GM23338 (cell line): ENCODE measurements at regions not wholly inside any gene's neighbourhood (a gene's known extent, or its start where the extent isn't known, plus 50 kb on each side); places are given as distances from the start of the nearest gene placed in this dataset.

Experiments used
- ATAC-seq: fragments of 200-7000 bp; cut with Tn5 transposase; 3 replicates; pipeline ENCODE4 v1.9.1; 2020
- DNase-seq: peaks from one replicate; pipeline ENCODE4 v3.0.0-alpha.2; 2015; ENCODE audit warnings: low spot score
- H2AFZ ChIP-seq: fragments of 200-600 bp; sonication (generic); 2 replicates; pipeline ENCODE4 v1.8.0; 2016; ENCODE audit warnings: antibody characterized with exemption, mild to moderate bottlenecking, moderate library complexity
- H3F3A ChIP-seq: fragments of 200-600 bp; sonication (generic); replicated peaks from 2 replicates; pipeline ENCODE4 v1.8.0; 2017; ENCODE audit warnings: antibody characterized with exemption, mixed run types, low read depth
- H3K27ac ChIP-seq: fragments of 200-600 bp; sonication (generic); 2 replicates; pipeline ENCODE4 v1.6.1; 2016; ENCODE audit warnings: low read depth
- H3K27me3 ChIP-seq: fragments of 200-600 bp; sonication (generic); 2 replicates; pipeline ENCODE4 v1.8.0; 2016; ENCODE audit warnings: mild to moderate bottlenecking, mixed run types, moderate library complexity; ENCODE audit not compliant: insufficient read depth
- H3K36me3 ChIP-seq: fragments of 200-600 bp; sonication (generic); 2 replicates; pipeline ENCODE4 v1.8.0; 2016; ENCODE audit warnings: mild to moderate bottlenecking; ENCODE audit not compliant: insufficient read depth
- H3K4me1 ChIP-seq: fragments of 200-600 bp; sonication (generic); 2 replicates; pipeline ENCODE4 v1.8.0; 2016; ENCODE audit warnings: mild to moderate bottlenecking, moderate library complexity; ENCODE audit not compliant: insufficient read depth
- H3K4me2 ChIP-seq: fragments of 200-600 bp; sonication (generic); 2 replicates; pipeline ENCODE4 v1.7.1; 2017; ENCODE audit warnings: mixed run types
- H3K4me3 ChIP-seq: fragments of 200-600 bp; sonication (generic); 2 replicates; pipeline ENCODE4 v1.6.1; 2016; ENCODE audit warnings: mixed run types
- H3K79me2 ChIP-seq: fragments of 200-600 bp; sonication (generic); replicated peaks from 2 replicates; pipeline ENCODE4 v1.8.0; 2017; ENCODE audit warnings: mild to moderate bottlenecking; ENCODE audit not compliant: insufficient read depth
- H3K9me2 ChIP-seq: fragments of 200-600 bp; sonication (generic); 2 replicates; pipeline ENCODE4 v1.8.0; 2017; ENCODE audit not compliant: insufficient read depth
- H4K20me1 ChIP-seq: fragments of 200-600 bp; sonication (generic); replicated peaks from 2 replicates; pipeline ENCODE4 v1.8.0; 2017; ENCODE audit warnings: mild to moderate bottlenecking; ENCODE audit not compliant: insufficient read depth
- H3K27ac Mint-ChIP-seq: 2 replicates; pipeline ENCODE4 v1.8.0; 2020; ENCODE audit warnings: inconsistent platforms, mild to moderate bottlenecking, moderate library complexity, mixed read lengths
- H3K27me3 Mint-ChIP-seq: 3 replicates; pipeline ENCODE4 v1.8.0; 2022; ENCODE audit warnings: low read depth, mild to moderate bottlenecking, moderate library complexity, mixed read lengths, inconsistent platforms; ENCODE audit not compliant: insufficient read depth, poor library complexity
- H3K36me3 Mint-ChIP-seq: 3 replicates; pipeline ENCODE4 v1.8.0; 2021; ENCODE audit warnings: low read depth, mild to moderate bottlenecking, inconsistent platforms, moderate library complexity, mixed read lengths
- H3K4me1 Mint-ChIP-seq: 3 replicates; pipeline ENCODE4 v1.8.0; 2020; ENCODE audit warnings: mild to moderate bottlenecking, inconsistent platforms, mixed read lengths
- H3K4me3 Mint-ChIP-seq: 3 replicates; pipeline ENCODE4 v1.8.0; 2021; ENCODE audit warnings: moderate library complexity, mild to moderate bottlenecking, inconsistent platforms, mixed read lengths
- H3K9me3 Mint-ChIP-seq: 3 replicates; pipeline ENCODE4 v1.8.0; 2020; ENCODE audit warnings: moderate library complexity, mild to moderate bottlenecking, inconsistent platforms, mixed read lengths
- CREB1 ChIP-seq: fragments of 250-450 bp; sonication (Bioruptor Pico); IDR thresholded peaks from 2 replicates; pipeline ENCODE4 v1.5.0; 2020; ENCODE audit warnings: low read depth, mild to moderate bottlenecking, moderate library complexity
- EZH2phosphoT487 ChIP-seq: fragments of 200-600 bp; sonication (generic); IDR thresholded peaks from one replicate; pipeline ENCODE4 v1.8.1; 2018; ENCODE audit warnings: antibody characterized with exemption; ENCODE audit not compliant: unreplicated experiment
- POLR2AphosphoS5 ChIP-seq: IDR thresholded peaks from 2 replicates; pipeline ENCODE4 v1.6.1; 2016; ENCODE audit warnings: antibody characterized with exemption, low read depth
- STAT1 ChIP-seq: IDR thresholded peaks from one replicate; pipeline ENCODE4 v1.6.1; 2016; ENCODE audit warnings: antibody characterized with exemption; ENCODE audit not compliant: unreplicated experiment
- ZNF331 ChIP-seq: fragments of 250-450 bp; sonication (Bioruptor Pico); IDR thresholded peaks from 2 replicates; pipeline ENCODE4 v1.5.0; 2020; ENCODE audit warnings: low read depth, mild to moderate bottlenecking, moderate library complexity
- TF ChIP-seq, protein P1 (sequence below): IDR thresholded peaks from 2 replicates; pipeline ENCODE4 v1.6.1; 2016; ENCODE audit warnings: antibody characterized with exemption
- TF ChIP-seq, protein P2 (sequence below), 2 experiments: fragments of 200-600 bp in 1 of 2; sonication (generic) in 1 of 2; conservative IDR thresholded peaks; 2 replicates each; pipeline versions ENCODE4 v1.5.1 to v1.6.1; 2016 to 2017; ENCODE audit warnings: antibody characterized with exemption in 2 of 2, low read depth in 2 of 2, mild to moderate bottlenecking in 2 of 2, moderate library complexity in 1 of 2
- TF ChIP-seq, protein P3 (sequence below): fragments of 250-450 bp; sonication (Bioruptor Pico); IDR thresholded peaks from 2 replicates; pipeline ENCODE4 v1.5.0; 2020; ENCODE audit warnings: mild to moderate bottlenecking, moderate library complexity

- DNase-seq, result no peak
- Histone ChIP-seq H3K27me3 (no peaks in the 10 kb centered on the region), H3K4me3 (no peak overlapping the region), H3K27ac (no peak overlapping the region), H3K4me1 (no peaks in the 10 kb centered on the region), H3K79me2 (no peaks in the 10 kb centered on the region), H4K20me1 (no peaks in the 10 kb centered on the region), H3K4me2 (no peak overlapping the region), H3F3A (no peaks in the 10 kb centered on the region), H3K36me3 (no peaks in the 10 kb centered on the region), H2AFZ (no peak overlapping the region), H3K9me2 (no peaks in the 10 kb centered on the region)
- no peak overlapping the region for H3K27ac Mint-ChIP-seq
- H3K36me3 Mint-ChIP-seq, result no peaks in the 10 kb centered on the region
- TF ChIP-seq, protein P1, sequence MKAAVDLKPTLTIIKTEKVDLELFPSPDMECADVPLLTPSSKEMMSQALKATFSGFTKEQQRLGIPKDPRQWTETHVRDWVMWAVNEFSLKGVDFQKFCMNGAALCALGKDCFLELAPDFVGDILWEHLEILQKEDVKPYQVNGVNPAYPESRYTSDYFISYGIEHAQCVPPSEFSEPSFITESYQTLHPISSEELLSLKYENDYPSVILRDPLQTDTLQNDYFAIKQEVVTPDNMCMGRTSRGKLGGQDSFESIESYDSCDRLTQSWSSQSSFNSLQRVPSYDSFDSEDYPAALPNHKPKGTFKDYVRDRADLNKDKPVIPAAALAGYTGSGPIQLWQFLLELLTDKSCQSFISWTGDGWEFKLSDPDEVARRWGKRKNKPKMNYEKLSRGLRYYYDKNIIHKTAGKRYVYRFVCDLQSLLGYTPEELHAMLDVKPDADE, result no peak
- TF ChIP-seq, protein P2, sequence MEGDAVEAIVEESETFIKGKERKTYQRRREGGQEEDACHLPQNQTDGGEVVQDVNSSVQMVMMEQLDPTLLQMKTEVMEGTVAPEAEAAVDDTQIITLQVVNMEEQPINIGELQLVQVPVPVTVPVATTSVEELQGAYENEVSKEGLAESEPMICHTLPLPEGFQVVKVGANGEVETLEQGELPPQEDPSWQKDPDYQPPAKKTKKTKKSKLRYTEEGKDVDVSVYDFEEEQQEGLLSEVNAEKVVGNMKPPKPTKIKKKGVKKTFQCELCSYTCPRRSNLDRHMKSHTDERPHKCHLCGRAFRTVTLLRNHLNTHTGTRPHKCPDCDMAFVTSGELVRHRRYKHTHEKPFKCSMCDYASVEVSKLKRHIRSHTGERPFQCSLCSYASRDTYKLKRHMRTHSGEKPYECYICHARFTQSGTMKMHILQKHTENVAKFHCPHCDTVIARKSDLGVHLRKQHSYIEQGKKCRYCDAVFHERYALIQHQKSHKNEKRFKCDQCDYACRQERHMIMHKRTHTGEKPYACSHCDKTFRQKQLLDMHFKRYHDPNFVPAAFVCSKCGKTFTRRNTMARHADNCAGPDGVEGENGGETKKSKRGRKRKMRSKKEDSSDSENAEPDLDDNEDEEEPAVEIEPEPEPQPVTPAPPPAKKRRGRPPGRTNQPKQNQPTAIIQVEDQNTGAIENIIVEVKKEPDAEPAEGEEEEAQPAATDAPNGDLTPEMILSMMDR (conservative IDR thresholded peaks at IDR 0.05; ENCODE audit: low read depth in 2 of 2), result no peak
- no peak for TF ChIP-seq STAT1
- TF ChIP-seq ZNF331 (CRISPR knock-in tag), result no peak
- no peak for TF ChIP-seq EZH2phosphoT487
- TF ChIP-seq CREB1 (CRISPR knock-in tag), result no peak
- ATAC-seq, result no peak
- no peak overlapping the region for H3K4me3 Mint-ChIP-seq
- H3K9me3 Mint-ChIP-seq, result no peaks in the 10 kb centered on the region
- peaks cover 12% of the 10 kb centered on the region for H3K4me1 Mint-ChIP-seq
- no peaks in the 10 kb centered on the region for H3K27me3 Mint-ChIP-seq
Measured at GRCh38 chr2:175277772-175278171, 96.3 kb upstream of the ATP5MC3 start.

DNA sequence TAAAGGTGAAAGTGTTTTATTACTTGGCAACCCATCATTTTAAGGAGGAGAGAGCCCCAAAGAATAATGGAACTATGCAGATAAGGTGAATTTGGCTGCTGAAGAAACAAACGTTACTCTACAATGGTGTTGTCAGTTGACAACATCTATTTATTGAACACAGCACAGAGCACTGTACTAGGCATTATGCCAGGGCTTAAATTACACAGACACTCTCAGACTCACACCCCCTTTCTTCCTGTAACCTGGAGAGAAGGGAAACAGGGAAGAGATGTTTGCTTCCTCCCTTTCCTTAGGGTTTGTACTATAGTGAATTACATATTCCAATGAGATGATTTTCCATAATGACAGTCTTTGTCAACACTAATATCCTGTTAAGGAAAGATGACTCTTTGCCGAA is 94.0 kb upstream of the ATP5MC3 start:
- Mint-ChIP-seq H3K27ac (no peak overlapping the region), H3K27me3 (no peaks in the 10 kb centered on the region), H3K4me1 (peaks cover 20% of the 10 kb centered on the region), H3K9me3 (no peaks in the 10 kb centered on the region), H3K36me3 (no peaks in the 10 kb centered on the region), H3K4me3 (no peak overlapping the region)
- Histone ChIP-seq H4K20me1 (no peaks in the 10 kb centered on the region), H3K27me3 (no peaks in the 10 kb centered on the region), H3K4me3 (no peak overlapping the region), H3K9me2 (no peaks in the 10 kb centered on the region), H3K36me3 (no peaks in the 10 kb centered on the region), H3K4me1 (no peaks in the 10 kb centered on the region), H2AFZ (no peak overlapping the region), H3K79me2 (no peaks in the 10 kb centered on the region), H3F3A (no peaks in the 10 kb centered on the region), H3K27ac (no peak overlapping the region), H3K4me2 (no peak overlapping the region)
- no peak for ATAC-seq
- DNase-seq, result no peak
- no peak for TF ChIP-seq POLR2AphosphoS5
- no peak for TF ChIP-seq ZNF331 (CRISPR knock-in tag)
- TF ChIP-seq, protein P3, sequence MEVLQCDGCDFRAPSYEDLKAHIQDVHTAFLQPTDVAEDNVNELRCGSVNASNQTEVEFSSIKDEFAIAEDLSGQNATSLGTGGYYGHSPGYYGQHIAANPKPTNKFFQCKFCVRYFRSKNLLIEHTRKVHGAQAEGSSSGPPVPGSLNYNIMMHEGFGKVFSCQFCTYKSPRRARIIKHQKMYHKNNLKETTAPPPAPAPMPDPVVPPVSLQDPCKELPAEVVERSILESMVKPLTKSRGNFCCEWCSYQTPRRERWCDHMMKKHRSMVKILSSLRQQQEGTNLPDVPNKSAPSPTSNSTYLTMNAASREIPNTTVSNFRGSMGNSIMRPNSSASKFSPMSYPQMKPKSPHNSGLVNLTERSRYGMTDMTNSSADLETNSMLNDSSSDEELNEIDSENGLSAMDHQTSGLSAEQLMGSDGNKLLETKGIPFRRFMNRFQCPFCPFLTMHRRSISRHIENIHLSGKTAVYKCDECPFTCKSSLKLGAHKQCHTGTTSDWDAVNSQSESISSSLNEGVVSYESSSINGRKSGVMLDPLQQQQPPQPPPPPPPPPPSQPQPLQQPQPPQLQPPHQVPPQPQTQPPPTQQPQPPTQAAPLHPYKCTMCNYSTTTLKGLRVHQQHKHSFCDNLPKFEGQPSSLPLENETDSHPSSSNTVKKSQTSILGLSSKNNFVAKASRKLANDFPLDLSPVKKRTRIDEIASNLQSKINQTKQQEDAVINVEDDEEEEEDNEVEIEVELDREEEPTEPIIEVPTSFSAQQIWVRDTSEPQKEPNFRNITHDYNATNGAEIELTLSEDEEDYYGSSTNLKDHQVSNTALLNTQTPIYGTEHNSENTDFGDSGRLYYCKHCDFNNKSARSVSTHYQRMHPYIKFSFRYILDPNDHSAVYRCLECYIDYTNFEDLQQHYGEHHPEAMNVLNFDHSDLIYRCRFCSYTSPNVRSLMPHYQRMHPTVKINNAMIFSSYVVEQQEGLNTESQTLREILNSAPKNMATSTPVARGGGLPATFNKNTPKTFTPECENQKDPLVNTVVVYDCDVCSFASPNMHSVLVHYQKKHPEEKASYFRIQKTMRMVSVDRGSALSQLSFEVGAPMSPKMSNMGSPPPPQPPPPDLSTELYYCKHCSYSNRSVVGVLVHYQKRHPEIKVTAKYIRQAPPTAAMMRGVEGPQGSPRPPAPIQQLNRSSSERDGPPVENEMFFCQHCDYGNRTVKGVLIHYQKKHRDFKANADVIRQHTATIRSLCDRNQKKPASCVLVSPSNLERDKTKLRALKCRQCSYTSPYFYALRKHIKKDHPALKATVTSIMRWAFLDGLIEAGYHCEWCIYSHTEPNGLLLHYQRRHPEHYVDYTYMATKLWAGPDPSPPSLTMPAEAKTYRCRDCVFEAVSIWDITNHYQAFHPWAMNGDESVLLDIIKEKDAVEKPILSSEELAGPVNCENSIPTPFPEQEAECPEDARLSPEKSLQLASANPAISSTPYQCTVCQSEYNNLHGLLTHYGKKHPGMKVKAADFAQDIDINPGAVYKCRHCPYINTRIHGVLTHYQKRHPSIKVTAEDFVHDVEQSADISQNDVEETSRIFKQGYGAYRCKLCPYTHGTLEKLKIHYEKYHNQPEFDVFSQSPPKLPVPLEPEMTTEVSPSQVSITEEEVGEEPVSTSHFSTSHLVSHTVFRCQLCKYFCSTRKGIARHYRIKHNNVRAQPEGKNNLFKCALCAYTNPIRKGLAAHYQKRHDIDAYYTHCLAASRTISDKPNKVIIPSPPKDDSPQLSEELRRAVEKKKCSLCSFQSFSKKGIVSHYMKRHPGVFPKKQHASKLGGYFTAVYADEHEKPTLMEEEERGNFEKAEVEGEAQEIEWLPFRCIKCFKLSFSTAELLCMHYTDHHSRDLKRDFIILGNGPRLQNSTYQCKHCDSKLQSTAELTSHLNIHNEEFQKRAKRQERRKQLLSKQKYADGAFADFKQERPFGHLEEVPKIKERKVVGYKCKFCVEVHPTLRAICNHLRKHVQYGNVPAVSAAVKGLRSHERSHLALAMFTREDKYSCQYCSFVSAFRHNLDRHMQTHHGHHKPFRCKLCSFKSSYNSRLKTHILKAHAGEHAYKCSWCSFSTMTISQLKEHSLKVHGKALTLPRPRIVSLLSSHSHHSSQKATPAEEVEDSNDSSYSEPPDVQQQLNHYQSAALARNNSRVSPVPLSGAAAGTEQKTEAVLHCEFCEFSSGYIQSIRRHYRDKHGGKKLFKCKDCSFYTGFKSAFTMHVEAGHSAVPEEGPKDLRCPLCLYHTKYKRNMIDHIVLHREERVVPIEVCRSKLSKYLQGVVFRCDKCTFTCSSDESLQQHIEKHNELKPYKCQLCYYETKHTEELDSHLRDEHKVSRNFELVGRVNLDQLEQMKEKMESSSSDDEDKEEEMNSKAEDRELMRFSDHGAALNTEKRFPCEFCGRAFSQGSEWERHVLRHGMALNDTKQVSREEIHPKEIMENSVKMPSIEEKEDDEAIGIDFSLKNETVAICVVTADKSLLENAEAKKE (CRISPR knock-in tag), result no peak
